NCI-H1105 (cell line): ENCODE measurements at regions not wholly inside any gene's neighbourhood (a gene's known extent, or its start where the extent isn't known, plus 50 kb on each side); places are given as distances from the start of the nearest gene placed in this dataset.
"Not testable (repeated sequence)": the region's sequence is repeated elsewhere in the genome, so short reads cannot be mapped to it uniquely, and the experiment has no call there.

Source experiments
- DNase-seq: peaks from one replicate; lab custom pipeline; 2025; lab: John Stamatoyannopoulos, UW

DNA sequence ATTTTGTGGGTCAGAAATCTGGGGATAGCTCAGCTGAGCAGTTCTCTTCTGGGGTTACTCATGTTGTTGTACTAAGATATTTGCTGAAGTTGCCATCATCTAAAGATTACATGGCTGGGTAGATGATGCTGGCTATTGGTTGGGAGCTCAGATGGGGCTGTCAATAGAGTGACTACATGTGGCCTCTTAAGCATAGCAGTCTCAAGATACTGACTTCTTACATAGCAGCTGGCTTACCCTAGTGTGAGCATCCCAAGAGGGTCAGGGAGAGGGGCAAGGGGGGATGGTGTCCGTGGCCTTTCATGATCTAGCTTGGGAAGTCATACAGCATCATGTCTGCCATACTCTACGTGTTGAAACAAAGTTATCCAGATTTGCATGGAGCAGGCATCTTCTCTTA, 90.1 kb upstream of the HMGA2 start:
- DNase-seq = no peak

DNA sequence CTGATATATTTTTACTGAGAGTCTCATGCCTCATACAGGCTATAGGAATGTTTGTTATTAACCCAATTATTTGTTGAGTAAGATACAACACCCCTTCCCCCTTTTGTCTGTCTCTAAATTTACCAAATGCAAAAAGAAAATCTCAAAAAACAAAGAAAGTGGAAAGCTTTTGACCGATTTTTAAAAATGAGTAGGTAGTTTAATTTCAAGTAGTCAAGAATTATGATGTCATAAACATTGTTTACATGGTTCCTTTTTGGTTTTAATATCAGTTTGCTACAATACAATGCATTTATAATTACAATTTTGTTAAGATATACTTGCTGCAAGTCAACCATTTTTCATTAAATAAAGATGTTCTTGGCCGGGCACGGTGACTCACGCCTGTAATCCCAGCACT, 84.7 kb upstream of the HMGA2 start:
- DNase-seq = no peak

DNA sequence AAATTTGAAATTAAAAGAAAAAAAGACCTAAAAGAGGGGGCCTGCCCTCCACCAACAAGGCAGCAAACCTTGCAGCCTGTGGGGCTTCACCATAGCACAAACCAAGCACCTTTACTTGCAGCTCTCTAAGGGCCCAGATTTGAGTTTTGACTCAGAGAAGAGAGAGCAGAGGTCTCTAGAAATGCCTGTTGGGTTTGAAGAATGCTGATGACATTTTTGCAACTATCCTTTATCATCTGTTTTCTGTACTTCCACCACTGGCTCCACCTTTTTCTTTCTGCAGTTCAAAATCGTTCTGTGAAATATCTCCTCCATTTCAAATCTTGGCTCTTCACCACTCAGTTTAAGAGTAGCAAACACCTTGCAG, 83.8 kb upstream of the HMGA2 start:
- DNase-seq = no peak

DNA sequence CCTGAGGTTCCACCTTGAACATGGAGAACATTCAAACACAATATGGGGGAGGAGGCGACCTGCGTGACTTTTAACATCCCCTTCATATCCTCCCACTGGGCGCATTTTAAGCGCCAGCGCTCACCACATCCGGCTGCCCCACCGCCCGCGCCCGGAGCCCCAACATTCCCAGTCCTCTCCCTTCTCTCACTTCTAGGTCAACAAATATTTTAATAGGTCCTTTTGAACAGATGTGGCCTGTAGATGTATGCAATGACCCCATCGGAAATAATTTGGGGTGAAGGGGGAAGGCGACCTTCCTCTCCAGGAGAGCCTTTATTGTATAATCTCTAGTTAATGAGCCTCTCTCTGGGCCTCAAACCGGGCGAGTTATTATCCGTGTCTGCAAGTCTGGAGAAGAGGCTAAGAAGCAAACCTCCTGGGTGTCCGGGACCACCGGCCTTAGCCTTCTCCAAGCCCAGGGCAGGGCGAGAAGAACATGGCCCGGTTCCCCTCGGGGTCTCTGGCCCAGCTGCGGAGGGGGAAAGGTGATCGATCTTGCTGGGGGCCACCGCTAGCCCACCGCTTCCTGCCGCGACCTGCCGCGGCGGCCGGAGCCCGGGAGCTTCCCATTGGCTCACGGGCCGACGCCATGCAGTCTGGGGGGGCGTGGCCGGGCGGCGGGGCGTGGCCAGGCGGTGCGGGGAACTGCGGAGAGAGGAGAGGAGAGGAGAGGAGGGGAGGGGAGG, 83.2 kb upstream of the HMGA2 start:
- no peak for DNase-seq

DNA sequence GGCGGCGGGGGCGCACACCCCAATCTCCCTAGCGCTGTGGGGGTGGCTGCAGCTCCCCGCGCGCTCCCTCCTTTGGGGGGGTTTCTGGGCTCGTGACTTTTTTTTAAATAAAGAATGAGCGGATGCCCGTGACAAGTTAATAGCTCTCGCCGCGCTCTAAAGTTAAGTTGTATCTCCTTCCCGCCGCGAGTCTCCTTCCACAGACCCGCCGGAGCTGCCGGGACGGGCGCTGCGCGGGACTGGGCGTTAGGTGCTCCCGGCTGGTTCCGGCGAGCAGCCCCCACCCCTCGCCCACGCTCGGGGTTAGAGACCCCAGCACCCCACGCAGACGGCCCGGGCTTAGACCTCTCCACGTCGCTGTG, 82.6 kb upstream of the HMGA2 start:
- DNase-seq = no peak

DNA sequence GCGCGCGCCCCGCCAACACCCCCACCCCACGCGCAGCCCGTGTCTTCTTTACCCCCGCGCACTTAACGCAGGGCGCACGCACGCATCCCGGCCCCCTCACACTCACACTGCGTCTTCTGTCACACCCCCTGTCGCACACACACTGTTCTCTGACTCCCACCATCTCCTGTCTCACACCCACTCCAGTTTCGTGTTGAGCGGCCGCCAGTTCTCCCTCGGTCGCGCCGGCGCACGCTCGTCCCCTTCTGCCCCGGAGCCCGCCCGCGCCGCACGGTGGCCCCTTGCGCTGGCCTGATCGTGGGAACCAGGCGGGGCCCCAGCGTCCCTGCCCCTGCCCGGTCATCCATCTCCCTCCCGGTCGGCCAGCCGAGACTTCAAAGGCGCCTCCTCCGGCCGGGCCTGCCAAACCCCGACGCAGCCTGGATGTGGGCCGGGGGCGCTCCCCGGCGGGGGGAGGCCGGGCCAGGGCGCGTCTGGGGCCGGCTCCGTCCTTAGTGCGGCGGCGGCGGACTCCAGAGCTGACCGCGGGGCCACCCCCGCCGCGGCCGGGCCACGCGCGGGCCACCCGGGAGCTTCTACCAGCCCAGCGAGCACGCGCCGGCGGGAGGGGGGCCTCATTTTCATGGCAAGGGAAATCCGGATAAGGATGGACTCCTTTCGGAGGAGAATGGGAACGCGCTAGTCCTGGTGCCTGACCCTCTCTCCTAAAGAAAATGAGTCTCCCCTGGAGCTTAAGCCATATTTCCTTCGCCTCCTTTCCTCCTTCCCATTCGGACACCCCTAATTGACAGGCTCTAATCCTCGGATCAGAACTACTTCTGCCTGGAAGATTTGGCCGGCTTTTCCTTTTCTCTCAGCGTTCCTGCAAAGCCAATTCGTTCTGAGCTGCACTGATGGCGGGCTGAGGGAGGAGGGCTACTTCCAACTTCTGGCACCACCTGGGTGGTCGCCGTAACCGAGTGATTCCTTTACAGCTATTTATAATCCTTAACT, 82.0 kb upstream of the HMGA2 start:
- no peak for DNase-seq

DNA sequence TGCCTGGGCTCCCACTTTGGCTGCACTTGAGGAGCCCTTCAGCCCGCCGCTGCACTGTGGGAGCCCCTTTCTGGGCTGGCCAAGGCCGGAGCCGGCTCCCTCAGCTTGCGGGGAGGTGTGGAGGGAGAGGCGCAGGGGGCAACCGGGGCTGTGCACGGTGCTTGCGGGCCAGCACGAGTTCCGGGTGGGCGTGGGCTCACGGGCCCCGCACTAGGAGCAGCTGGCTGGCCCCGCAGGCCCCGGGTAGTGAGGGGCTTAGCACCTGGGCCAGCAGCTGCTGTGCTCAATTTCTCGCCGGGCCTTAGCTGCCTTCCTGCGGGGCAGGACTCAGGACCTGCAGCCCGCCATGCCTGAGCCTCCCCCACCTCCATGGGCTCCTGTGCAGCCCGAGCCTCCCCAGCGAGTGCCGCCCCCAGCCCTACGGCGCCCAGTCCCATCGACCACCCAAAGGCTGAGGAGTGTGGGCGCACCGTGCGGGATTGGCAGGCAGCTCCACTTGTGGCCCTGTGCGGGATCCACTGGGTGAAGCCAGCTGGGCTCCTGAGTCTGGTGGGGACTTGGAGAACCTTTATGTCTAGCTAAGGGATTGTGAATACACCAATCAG, 79.9 kb upstream of the HMGA2 start:
- not testable (repeated sequence) for DNase-seq

DNA sequence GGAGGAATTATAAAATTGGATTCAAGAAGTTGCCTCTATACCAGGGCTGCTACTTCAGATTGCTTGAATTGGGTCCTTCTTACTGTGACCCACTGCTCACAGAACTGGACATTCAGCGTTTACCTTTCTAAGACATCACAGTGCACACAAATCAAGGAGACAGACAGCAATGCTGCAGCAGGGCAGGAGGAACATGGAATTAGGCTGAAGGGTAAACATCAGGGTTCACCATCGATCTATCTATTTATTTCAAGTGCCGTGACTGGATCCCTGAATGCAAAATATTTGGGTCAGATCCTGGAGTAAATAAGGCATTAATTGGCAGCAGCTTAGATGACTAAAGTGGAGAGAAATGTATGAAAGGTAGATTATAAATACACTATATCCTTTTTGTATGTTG, 76.9 kb upstream of the HMGA2 start:
- no peak for DNase-seq

DNA sequence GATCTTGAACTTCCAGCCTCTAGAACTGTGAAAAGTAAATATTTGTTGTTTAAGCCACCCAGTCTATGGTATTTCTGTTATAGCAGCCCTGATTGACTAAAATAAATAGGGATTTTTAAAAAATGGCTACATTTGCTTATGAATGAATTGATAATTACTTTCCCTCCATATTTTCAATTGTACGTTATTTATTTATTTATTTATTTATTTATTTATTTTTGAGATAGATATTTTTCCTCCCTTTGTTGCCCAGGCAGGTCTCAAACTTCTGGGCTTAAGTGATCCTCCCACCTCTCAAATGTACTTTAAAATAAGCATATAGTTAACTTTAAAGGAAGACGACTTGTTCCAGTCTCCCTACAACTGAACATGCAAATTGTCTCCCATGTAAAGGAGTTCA, 76.0 kb upstream of the HMGA2 start:
- no peak for DNase-seq

DNA sequence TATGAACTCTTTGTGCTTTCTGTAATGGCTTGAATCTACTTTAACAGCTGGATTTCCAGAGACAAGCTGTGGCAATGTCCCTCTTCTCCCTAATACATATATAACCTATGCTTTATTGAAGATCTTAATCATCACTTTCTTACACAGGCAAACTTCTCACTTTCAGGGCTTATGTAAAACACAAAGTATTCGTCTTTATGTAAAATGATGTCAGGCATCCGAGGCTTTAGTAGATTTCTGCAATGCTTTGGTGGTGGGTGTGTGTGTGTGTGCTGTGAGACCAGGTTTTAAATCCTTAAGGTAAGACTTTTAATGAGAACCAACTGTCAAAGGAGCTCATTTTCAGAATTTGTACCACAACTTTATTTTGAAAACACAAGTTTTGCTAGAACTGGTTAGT, 70.0 kb upstream of the HMGA2 start:
- DNase-seq = no peak

DNA sequence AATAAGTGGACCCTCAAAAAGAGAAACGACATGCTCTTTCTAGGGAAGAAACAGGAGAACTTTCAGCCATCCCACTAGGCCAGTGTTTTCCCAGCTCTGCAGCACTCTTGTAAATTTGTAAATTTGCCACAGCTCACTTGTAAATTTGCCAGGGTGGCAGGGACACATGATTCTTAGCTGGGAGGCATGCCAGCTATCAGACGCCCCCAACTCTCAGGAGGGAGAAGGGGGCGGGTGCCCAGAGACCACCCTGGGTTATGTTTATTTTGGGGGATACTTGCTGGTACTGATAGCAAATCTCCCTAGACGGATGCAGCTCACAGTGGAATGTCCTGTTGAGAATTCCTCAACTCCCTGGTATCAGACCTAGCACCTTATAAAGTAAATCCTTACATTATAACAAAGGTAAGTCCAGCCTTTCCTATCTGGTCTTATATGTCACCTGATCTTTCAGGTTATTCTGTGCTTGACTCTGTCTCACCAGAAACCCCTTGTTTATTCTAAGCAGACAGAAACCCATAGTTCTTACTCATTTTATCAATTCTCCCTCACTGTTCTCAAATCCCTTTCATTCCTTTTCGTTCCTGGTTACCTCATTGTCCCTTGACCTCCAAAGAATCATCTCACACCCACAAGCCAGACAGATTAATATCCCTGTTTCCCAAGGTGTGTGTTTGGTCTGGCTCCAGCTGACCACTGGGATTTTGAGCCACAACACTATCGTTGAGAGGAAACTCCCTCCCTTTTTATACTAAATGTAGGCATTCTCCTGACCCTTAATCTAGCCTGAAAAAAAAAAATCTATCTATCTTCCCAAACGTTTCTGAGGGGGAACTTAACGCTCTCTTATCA, 69.3 kb upstream of the HMGA2 start:
- DNase-seq = no peak

DNA sequence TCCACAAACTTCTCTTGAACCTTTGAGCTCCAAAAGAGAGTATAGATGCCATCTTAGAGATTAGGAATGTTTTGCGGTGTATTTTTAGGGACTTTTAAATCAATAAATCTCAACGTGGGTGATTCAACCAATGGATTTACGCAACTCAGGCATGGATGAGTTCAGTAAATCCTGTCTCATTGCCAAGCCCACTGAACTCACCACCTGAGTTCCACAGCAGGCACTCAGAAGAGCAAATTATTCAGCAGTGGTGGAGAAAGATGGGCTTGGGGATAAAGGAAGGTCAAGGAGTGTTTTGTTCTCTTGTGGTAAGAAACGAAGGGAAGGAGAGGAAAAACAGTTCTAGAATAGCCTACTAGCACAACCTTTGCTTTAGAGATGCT, 68.7 kb upstream of the HMGA2 start:
- DNase-seq = no peak

DNA sequence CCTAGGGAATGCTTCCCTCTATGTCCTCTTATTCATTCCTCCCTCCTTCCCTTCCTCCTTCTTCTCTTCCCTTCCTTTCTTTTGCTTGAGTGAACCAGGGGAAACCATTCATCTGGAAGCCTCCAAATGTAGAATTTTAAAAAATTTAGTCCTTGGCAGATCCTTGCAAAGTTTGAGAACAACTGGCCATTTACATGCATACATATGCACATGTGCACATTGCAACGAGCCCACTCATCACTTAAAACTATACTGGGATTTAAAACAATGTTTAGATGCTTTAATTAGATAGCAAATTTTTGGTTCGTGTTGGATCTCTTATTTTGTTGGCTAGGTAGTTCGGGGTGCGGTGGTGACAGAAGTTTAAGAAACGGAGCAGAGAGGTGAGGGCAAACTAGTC, 68.0 kb upstream of the HMGA2 start:
- no peak for DNase-seq

DNA sequence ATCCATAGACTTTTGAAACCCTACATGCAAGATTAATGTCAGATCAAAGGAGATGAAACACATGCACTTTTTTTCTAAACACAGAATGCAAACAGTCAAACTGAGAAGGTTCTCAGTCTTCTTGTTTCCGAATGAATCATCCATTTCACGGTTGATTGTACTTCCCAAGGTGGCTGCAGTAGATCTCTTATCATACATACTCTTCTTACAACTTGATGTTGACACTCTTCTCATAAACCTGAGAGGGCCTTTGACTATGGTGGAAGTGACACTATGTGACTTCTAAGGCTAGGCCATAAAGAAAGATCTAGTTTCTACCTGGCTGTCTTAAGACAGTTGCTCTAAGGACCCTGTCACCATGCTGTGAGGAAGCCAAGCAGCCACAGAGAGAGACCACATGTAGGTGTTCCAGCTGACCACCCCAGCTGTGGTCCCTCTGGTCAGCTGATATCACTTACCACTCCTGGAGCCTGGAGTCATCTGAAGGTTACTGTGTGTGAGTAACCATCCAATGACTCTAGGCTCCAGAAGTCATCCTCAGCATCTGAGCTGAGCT, 67.2 kb upstream of the HMGA2 start:
- DNase-seq = no peak

DNA sequence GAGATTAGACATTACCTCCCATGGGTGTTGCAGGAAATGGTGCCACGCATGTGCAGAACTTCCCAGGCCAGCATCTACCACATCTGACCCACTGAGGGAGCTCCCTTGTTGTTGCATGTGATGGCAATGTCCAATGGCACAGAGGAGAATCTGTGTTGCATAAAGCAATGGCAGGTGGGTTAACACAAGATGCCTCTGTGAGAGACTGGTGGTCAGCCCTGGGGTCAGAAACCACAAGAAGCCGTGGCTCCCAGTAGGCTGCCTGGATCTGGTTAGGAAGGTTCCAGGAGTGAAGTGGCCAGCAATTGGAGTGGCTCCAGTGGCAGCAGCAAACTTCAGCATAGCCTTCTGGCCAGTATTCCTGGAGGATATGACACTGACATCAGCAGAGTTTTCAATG, 65.9 kb upstream of the HMGA2 start:
- DNase-seq = no peak

DNA sequence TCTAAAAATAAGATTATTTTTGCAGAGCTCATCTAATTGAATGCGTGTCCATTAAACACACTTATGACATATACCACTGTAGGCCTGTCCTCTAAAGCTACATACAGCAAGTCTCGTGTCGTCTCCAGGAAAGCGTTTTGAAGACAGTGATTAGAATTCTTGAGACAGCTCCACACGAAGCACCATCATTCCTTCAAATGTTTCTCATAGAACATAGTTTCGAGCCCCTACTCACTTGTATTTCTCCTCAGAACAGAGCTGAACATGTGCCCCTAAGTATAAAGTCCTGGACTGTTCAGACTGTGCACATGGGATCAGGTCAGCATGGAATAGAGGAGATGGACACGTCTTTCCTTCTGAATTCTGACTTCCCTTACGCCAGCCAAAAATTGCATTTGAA, 64.5 kb upstream of the HMGA2 start:
- no peak for DNase-seq

DNA sequence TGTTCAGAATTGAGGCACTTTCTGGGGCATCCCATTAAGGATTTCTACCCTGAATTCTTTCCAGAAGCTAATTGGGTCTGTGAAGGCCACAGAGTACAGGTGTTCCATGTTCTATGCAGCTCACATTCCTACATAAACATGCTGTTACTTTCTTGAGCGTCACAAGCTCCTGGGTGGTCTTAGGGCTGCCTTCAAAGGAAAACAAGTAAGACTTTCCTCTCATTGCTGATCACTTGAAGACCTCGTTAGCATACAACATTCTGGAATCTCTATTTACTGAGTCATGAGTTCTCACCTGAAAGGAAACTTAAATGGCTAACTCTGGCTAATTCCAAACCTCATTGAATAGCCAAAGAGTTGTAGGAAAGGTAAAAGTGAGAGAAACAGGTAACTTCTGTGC, 63.0 kb upstream of the HMGA2 start:
- no peak for DNase-seq

DNA sequence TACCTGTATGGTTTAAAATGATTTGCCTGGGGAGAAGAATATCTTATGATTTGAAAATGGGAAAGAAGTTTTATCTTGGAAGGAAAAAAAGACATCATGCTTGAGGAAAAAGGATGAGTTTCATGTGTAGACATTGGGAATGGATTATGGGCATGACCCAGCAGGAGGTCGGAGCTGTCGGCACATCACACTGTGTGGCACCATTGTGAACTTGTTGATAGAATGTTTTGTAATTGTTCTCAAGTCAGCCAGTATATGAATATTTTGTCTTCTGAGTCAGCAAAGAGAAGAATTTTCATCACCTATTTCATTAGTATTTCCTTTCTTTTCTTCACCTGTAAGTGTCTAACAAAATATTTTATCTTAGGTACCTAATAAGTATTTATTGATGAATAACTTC, 60.0 kb upstream of the HMGA2 start:
- DNase-seq = no peak

DNA sequence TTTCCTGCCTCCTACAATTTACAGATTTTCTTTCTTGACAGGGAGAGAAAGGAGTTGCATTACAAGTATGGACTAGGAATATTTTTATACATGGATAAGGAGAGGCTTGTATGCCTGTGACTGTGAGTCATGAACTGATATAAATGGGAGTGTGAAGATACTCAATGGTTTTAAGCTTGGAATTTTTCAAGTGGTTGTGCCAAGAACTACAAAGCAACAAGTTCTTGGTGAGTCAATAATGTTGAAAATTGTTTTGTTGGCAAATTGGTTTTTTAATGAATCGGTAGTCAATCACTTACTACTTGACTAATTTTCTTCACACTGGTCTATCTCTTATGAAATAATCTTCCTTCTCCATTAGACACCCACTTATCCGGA, 58.9 kb upstream of the HMGA2 start:
- DNase-seq = no peak

DNA sequence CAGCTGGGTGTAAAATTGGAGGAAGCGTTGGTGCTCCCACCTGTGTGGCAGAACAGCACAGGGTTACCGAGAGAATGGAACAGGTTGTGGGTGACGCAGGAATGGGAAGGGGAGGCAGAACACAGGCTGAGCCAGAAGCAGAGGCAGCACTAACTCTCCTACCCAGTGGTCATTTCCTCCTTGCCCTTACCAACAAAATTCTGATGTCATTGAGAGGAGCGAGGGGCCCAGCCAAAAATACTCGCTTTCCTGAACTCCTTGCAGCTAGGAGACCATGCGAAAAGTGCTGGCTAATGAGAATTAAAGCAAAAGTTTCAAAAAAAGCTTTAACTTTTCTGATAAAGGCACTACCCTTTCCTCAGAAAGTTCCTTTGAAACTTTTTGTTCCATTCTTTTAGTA, 54.4 kb upstream of the HMGA2 start:
- no peak for DNase-seq
